Suprapubic skin (tissue), 4 donors: ENCODE measurements at regions not wholly inside any gene's neighbourhood (a gene's known extent, or its start where the extent isn't known, plus 50 kb on each side); places are given as distances from the start of the nearest gene placed in this dataset.

ENCODE experiments used
- CTCF ChIP-seq, 2 donors: fragments of 200-600 bp in 1 of 2; fragments of 450-650 bp in 1 of 2; sonication (generic) in 1 of 2; IDR thresholded peaks; one replicate each; pipeline ENCODE4 v1.5.1; 2016 to 2019; ENCODE audit warnings: antibody characterized with exemption in 2 of 2, mild to moderate bottlenecking in 1 of 2, moderate library complexity in 1 of 2
- EP300 ChIP-seq: sonication (generic); formaldehyde crosslinking; IDR thresholded peaks from one replicate; pipeline ENCODE4 v1.6.1; 2017; ENCODE audit warnings: antibody characterized with exemption
- POLR2A ChIP-seq, 2 donors: fragments of 450-650 bp; IDR thresholded peaks; one replicate each; pipeline ENCODE4 v1.6.1; 2017; ENCODE audit warnings: antibody characterized with exemption in 2 of 2, mild to moderate bottlenecking in 2 of 2, moderate library complexity in 2 of 2
- POLR2AphosphoS5 ChIP-seq, 3 donors: sonication (generic); formaldehyde crosslinking; IDR thresholded peaks; one replicate each; pipeline ENCODE4 v1.6.1; 2017; ENCODE audit warnings: antibody characterized with exemption in 3 of 3

GRCh38 chr3:160170409-160171370 is 54.5 kb upstream of the C3orf80 start:
- no peak for TF ChIP-seq CTCF (IDR thresholded peaks at IDR 0.05)
- no peak for TF ChIP-seq POLR2A (IDR thresholded peaks at IDR 0.05)
- TF ChIP-seq EP300: no peak
- no peak for TF ChIP-seq POLR2AphosphoS5 (IDR thresholded peaks at IDR 0.05)
